Activated CD4-positive, alpha-beta T cell treated with anti-CD3 and anti-CD28 coated beads, Interleukin-2, amount 10 ng/mL, durations not matched to agents 7 days and 5 days (primary cell): ENCODE measurements at regions not wholly inside any gene's neighbourhood (a gene's known extent, or its start where the extent isn't known, plus 50 kb on each side); places are given as distances from the start of the nearest gene placed in this dataset.

Experiments
- CTCF ChIA-PET: fragments of 350-600 bp; sonication (Branson Sonifier 250); formaldehyde crosslinking; loops from one replicate; lab custom pipeline; 2021; ENCODE audit warnings: antibody characterized with exemption; lab: Charles Lee
- POLR2A ChIA-PET: fragments of 350-600 bp; sonication (Branson Sonifier 250); formaldehyde crosslinking; loops from one replicate; lab custom pipeline; 2021; ENCODE audit warnings: antibody characterized with exemption; lab: Charles Lee
- DNase-seq: peaks from one replicate; pipeline ENCODE4 v3.0.0-alpha.2; 2020
- H3K27ac Mint-ChIP-seq: one replicate; pipeline ENCODE4 v1.8.0; 2021; ENCODE audit warnings: mild to moderate bottlenecking, moderate library complexity, mixed read lengths
- H3K27me3 Mint-ChIP-seq: one replicate; pipeline ENCODE4 v1.8.0; 2021; ENCODE audit warnings: mixed read lengths
- H3K36me3 Mint-ChIP-seq: one replicate; pipeline ENCODE4 v1.8.0; 2021; ENCODE audit warnings: low read depth, mixed read lengths
- H3K4me1 Mint-ChIP-seq: one replicate; pipeline ENCODE4 v1.8.0; 2021; ENCODE audit warnings: mixed read lengths
- H3K4me3 Mint-ChIP-seq: one replicate; pipeline ENCODE4 v1.8.0; 2021; ENCODE audit warnings: mild to moderate bottlenecking, moderate library complexity, mixed read lengths
- H3K9me3 Mint-ChIP-seq: one replicate; pipeline ENCODE4 v1.8.0; 2021; ENCODE audit warnings: mixed read lengths

- Mint-ChIP-seq H3K36me3 (no peaks in the 10 kb centered on the region), H3K4me3 (no peak overlapping the region), H3K9me3 (no peaks in the 10 kb centered on the region), H3K4me1 (no peaks in the 10 kb centered on the region), H3K27ac (no peak overlapping the region), H3K27me3 (no peaks in the 10 kb centered on the region)
- no peak for DNase-seq
- CTCF ChIA-PET, result no interaction called here
- POLR2A ChIA-PET, result no interaction called here
Measured at GRCh38 chr2:240251848-240252190, 111.4 kb upstream of the OTOS start.

GRCh38 chr2:240252191-240252871, 111.9 kb upstream of the OTOS start:
- ChIA-PET POLR2A (no interaction called here), CTCF (no interaction called here)
- DNase-seq, result no peak
- Mint-ChIP-seq H3K36me3 (no peaks in the 10 kb centered on the region), H3K9me3 (no peaks in the 10 kb centered on the region), H3K27me3 (no peaks in the 10 kb centered on the region), H3K4me1 (no peaks in the 10 kb centered on the region), H3K27ac (no peak overlapping the region), H3K4me3 (no peak overlapping the region)

- H3K36me3 Mint-ChIP-seq, result no peaks in the 10 kb centered on the region
- H3K4me3 Mint-ChIP-seq, result no peak overlapping the region
- H3K4me1 Mint-ChIP-seq, result no peaks in the 10 kb centered on the region
- POLR2A ChIA-PET, result no interaction called here
- no peaks in the 10 kb centered on the region for H3K9me3 Mint-ChIP-seq
- H3K27me3 Mint-ChIP-seq, result no peaks in the 10 kb centered on the region
- CTCF ChIA-PET, result no interaction called here
- H3K27ac Mint-ChIP-seq, result no peak overlapping the region
- DNase-seq, result no peak
Measured at GRCh38 chr2:240252872-240253511, 112.5 kb upstream of the OTOS start.

GRCh38 chr2:240253583-240254145, 113.2 kb upstream of the OTOS start:
- Mint-ChIP-seq H3K4me1 (no peaks in the 10 kb centered on the region), H3K9me3 (no peaks in the 10 kb centered on the region), H3K4me3 (no peak overlapping the region), H3K27ac (no peak overlapping the region), H3K27me3 (no peaks in the 10 kb centered on the region), H3K36me3 (no peaks in the 10 kb centered on the region)
- DNase-seq, result no peak
- POLR2A ChIA-PET, result no interaction called here
- CTCF ChIA-PET, result interaction anchor here (0.6 kb wide), 1 partner anchor 359 kb away, joined by 4 read pairs; no protein-coding TSS in a partner anchor

GRCh38 chr2:240254337-240255164, 114.1 kb upstream of the OTOS start:
- H3K27me3 Mint-ChIP-seq, result no peaks in the 10 kb centered on the region
- no peak for DNase-seq
- H3K36me3 Mint-ChIP-seq, result no peaks in the 10 kb centered on the region
- ChIA-PET CTCF (interaction anchor here (0.6 kb wide), 1 partner anchor 358 kb away, joined by 4 read pairs; no protein-coding TSS in a partner anchor), POLR2A (interaction anchor here (0.6 kb wide), 1 partner anchor 497 kb away, joined by 4 read pairs; no protein-coding TSS in a partner anchor)
- no peaks in the 10 kb centered on the region for H3K4me1 Mint-ChIP-seq
- no peak overlapping the region for H3K4me3 Mint-ChIP-seq
- no peak overlapping the region for H3K27ac Mint-ChIP-seq
- H3K9me3 Mint-ChIP-seq, result no peaks in the 10 kb centered on the region

- H3K27ac Mint-ChIP-seq, result no peak overlapping the region
- no peaks in the 10 kb centered on the region for H3K9me3 Mint-ChIP-seq
- ChIA-PET CTCF (no interaction called here), POLR2A (interaction anchor here (0.6 kb wide), 1 partner anchor 496 kb away, joined by 4 read pairs; no protein-coding TSS in a partner anchor)
- H3K4me1 Mint-ChIP-seq, result no peaks in the 10 kb centered on the region
- no peaks in the 10 kb centered on the region for H3K27me3 Mint-ChIP-seq
- no peak for DNase-seq
- H3K36me3 Mint-ChIP-seq, result no peaks in the 10 kb centered on the region
- H3K4me3 Mint-ChIP-seq, result no peak overlapping the region
Measured at GRCh38 chr2:240255165-240255491, 114.7 kb upstream of the OTOS start.

GRCh38 chr2:240255811-240256703, 115.6 kb upstream of the OTOS start:
- H3K27ac Mint-ChIP-seq, result no peak overlapping the region
- H3K4me1 Mint-ChIP-seq, result no peaks in the 10 kb centered on the region
- ChIA-PET POLR2A (no interaction called here), CTCF (no interaction called here)
- H3K36me3 Mint-ChIP-seq, result no peaks in the 10 kb centered on the region
- no peaks in the 10 kb centered on the region for H3K27me3 Mint-ChIP-seq
- no peak overlapping the region for H3K4me3 Mint-ChIP-seq
- H3K9me3 Mint-ChIP-seq, result no peaks in the 10 kb centered on the region
- DNase-seq, result no peak

DNA sequence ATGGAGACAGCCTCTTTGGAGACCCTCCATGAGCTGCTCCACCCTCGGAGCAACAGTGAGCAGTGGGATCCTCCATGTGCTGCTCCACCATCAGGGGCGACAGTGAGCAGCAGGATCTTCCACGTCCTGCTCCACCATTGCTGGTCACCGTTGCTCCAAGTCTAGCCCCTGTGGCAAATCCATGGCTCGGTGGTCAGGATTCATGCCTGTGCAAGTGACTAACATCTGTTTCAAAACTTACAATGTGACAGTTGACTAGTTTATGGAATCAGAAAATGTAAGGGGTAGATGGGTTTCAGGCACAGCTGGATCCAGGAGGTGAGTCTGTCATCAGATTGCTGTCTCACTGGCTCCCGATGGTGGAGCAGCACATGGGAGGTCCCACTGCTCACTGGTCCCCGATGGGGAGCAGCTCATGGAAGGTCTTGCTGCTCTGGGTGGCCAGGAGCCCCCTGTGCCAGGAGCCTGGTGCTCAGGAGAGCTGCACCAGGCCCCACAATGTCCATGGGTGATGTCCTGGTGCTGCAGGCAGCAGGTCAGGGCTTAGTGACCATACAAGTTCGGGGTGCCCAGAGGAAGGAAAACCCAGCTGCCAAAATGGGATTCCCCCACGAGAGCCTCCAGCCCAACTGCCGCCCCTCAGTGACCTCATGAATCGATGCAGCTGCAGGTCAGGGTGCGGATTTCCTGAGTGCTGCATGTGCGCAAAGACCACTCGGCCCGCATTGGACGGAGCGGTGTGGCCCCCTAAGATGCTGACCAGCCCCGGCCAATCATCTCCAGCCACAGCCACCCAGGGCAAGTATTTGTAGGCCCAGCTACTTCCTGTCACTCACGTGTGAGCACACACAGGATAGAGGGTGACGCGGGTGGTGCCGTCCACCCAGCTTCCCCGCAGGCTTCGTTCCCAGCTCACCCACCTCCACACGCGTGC, 116.5 kb upstream of the OTOS start:
- Mint-ChIP-seq H3K36me3 (no peaks in the 10 kb centered on the region), H3K27ac (no peak overlapping the region), H3K4me1 (no peaks in the 10 kb centered on the region), H3K4me3 (no peak overlapping the region), H3K27me3 (no peaks in the 10 kb centered on the region), H3K9me3 (peaks cover 1% of the 10 kb centered on the region)
- DNase-seq, result no peak
- ChIA-PET CTCF (no interaction called here), POLR2A (no interaction called here)

- DNase-seq, result no peak
- ChIA-PET CTCF (interaction anchor here (0.9 kb wide), 1 partner anchor 25 kb away, joined by 4 read pairs; no protein-coding TSS in a partner anchor), POLR2A (no interaction called here)
- Mint-ChIP-seq H3K27me3 (no peaks in the 10 kb centered on the region), H3K36me3 (no peaks in the 10 kb centered on the region), H3K27ac (no peak overlapping the region), H3K4me3 (no peak overlapping the region), H3K4me1 (no peaks in the 10 kb centered on the region), H3K9me3 (peaks cover 6% of the 10 kb centered on the region)
Measured at GRCh38 chr2:240257940-240258580, 117.6 kb upstream of the OTOS start.

DNA sequence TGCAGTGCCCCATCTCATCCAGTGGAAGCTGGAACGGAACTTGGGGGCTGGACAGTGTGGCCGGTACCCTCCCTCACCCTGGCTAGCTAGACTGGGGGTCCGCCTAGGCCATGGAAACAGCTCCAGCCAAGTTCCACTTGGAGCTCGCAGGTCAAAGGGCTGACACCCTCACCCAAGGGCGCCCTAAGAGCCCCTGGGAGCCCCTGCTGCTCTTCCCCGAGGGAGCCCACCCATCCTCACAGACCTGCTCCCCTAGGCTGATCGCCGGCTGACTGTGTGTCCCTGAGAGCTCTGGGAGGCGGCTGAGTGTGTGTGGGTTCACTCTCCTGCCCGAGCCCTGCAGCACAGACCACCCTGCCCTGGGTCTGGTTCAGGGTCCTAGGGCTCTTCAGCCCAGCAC, 118.2 kb upstream of the OTOS start:
- Mint-ChIP-seq H3K4me1 (no peaks in the 10 kb centered on the region), H3K27ac (no peak overlapping the region), H3K27me3 (no peaks in the 10 kb centered on the region), H3K9me3 (peaks cover 10% of the 10 kb centered on the region), H3K4me3 (no peak overlapping the region), H3K36me3 (no peaks in the 10 kb centered on the region)
- ChIA-PET POLR2A (no interaction called here), CTCF (interaction anchor here (0.9 kb wide), 1 partner anchor 25 kb away, joined by 4 read pairs; no protein-coding TSS in a partner anchor)
- no peak for DNase-seq

GRCh38 chr2:240259201-240259923, 118.9 kb upstream of the OTOS start:
- Mint-ChIP-seq H3K27me3 (peaks cover under 1% of the 10 kb centered on the region), H3K27ac (no peak overlapping the region), H3K4me1 (no peaks in the 10 kb centered on the region), H3K4me3 (no peak overlapping the region), H3K36me3 (no peaks in the 10 kb centered on the region), H3K9me3 (peaks cover 12% of the 10 kb centered on the region)
- DNase-seq, result no peak
- ChIA-PET CTCF (no interaction called here), POLR2A (no interaction called here)
